GM21786 (cell line): ENCODE measurements at regions not wholly inside any gene's neighbourhood (a gene's known extent, or its start where the extent isn't known, plus 50 kb on each side); places are given as distances from the start of the nearest gene placed in this dataset.

Experiments
- ATAC-seq: cut with Tn5 transposase; IDR thresholded peaks from one replicate; pipeline ENCODE4 v1.9.1; 2021; ENCODE audit not compliant: unreplicated experiment

GRCh38 chr13:73720216-73720840 is 413.9 kb downstream of the KLF12 start:
- ATAC-seq, result no peak

- no peak for ATAC-seq
These were observed 416.0 kb downstream of the KLF12 start for GRCh38 chr13:73718246-73718645.

GRCh38 chr13:73717632-73718031 is 416.6 kb downstream of the KLF12 start:
- no peak for ATAC-seq

GRCh38 chr13:73715911-73716510 is 418.2 kb downstream of the KLF12 start:
- ATAC-seq, result peak; percentile 62

GRCh38 chr13:73715114-73715910 is 418.9 kb downstream of the KLF12 start:
- ATAC-seq, result peak; percentile 91

GRCh38 chr13:73714522-73714921 is 419.7 kb downstream of the KLF12 start:
- ATAC-seq, result no peak

- ATAC-seq, result peak; percentile 91
These were observed 425.7 kb downstream of the KLF12 start for GRCh38 chr13:73708393-73708985.

- ATAC-seq, result no peak
These were observed 429.6 kb downstream of the KLF12 start for GRCh38 chr13:73704587-73704986.

GRCh38 chr13:73703606-73704005 is 430.6 kb downstream of the KLF12 start:
- ATAC-seq, result no peak

- ATAC-seq, result peak; percentile 84
These were observed 431.7 kb downstream of the KLF12 start for GRCh38 chr13:73702419-73703071.

- no peak for ATAC-seq
These were observed 433.0 kb downstream of the KLF12 start for GRCh38 chr13:73701160-73701559.

GRCh38 chr13:73698859-73699258 is 435.3 kb downstream of the KLF12 start:
- ATAC-seq, result no peak

- ATAC-seq, result no peak
These were observed 437.0 kb downstream of the KLF12 start for GRCh38 chr13:73697166-73697565.

- ATAC-seq, result no peak
These were observed 437.5 kb downstream of the KLF12 start for GRCh38 chr13:73696713-73697112.

- ATAC-seq, result no peak
These were observed 437.9 kb downstream of the KLF12 start for GRCh38 chr13:73696271-73696670.

GRCh38 chr13:73695325-73695724 is 438.9 kb downstream of the KLF12 start:
- ATAC-seq, result no peak

- no peak for ATAC-seq
These were observed 441.0 kb downstream of the KLF12 start for GRCh38 chr13:73693215-73693614.

GRCh38 chr13:73691891-73692290 is 442.3 kb downstream of the KLF12 start:
- ATAC-seq, result no peak

GRCh38 chr13:73687929-73688328 is 446.3 kb downstream of the KLF12 start:
- ATAC-seq, result no peak

GRCh38 chr13:73687087-73687486 is 447.1 kb downstream of the KLF12 start:
- no peak for ATAC-seq

GRCh38 chr13:73684750-73685149 is 449.5 kb downstream of the KLF12 start:
- no peak for ATAC-seq
